ENCODE measurements at regions not wholly inside any gene's neighbourhood (a gene's known extent, or its start where the extent isn't known, plus 50 kb on each side); places are given as distances from the start of the nearest gene placed in this dataset.

- TF ChIP-seq FOXM1 (IDR thresholded peaks at IDR 0.05; ENCODE audit: low read depth, low read length), result no peak
- no peak for TF ChIP-seq CREB1 (IDR thresholded peaks at IDR 0.05; ENCODE audit: low read depth)
- TF ChIP-seq ATF3 (IDR thresholded peaks at IDR 0.05; ENCODE audit: borderline replicate concordance, extremely low read depth, low read depth, low read length), result no peak
- TF ChIP-seq MXI1 (IDR thresholded peaks at IDR 0.05; ENCODE audit: low read depth, low read length), result no peak
- TF ChIP-seq CEBPB (IDR thresholded peaks at IDR 0.05; ENCODE audit: borderline replicate concordance in 1 of 2, low read depth in 2 of 2, low read length in 2 of 2), result no peak
- TF ChIP-seq PAX5 (IDR thresholded peaks at IDR 0.05; ENCODE audit: borderline replicate concordance, low read depth, low read length), result no peak
These were observed 1869.8 kb downstream of the MAT2B start for GRCh38 chr5:165375201-165375600.

Measured in GM12878 (cell line).